Esophagus muscularis mucosa (tissue), 4 donors: ENCODE measurements at regions not wholly inside any gene's neighbourhood (a gene's known extent, or its start where the extent isn't known, plus 50 kb on each side); places are given as distances from the start of the nearest gene placed in this dataset.

ENCODE experiments used
- DNase-seq: peaks from one replicate; pipeline ENCODE4 v3.0.0-alpha.2; 2017; ENCODE audit errors: extremely low spot score
- H3K27ac ChIP-seq, 4 donors: fragments of 200-600 bp; sonication (generic); replicated peaks in 1 of 4; 1 replicate in 3 of 4; 2 replicates in 1 of 4; pipeline ENCODE4 v1.5.1; 2016 to 2019; ENCODE audit warnings: mild to moderate bottlenecking in 1 of 4
- H3K27me3 ChIP-seq, 4 donors: fragments of 200-600 bp; sonication (generic); one replicate each; pipeline versions ENCODE4 v1.5.1 to v1.6.0; 2016 to 2019
- H3K36me3 ChIP-seq, 4 donors: fragments of 200-600 bp; sonication (generic); one replicate each; pipeline ENCODE4 v1.5.1; 2016 to 2019
- H3K4me1 ChIP-seq, 4 donors: fragments of 200-600 bp; sonication (generic); one replicate each; pipeline ENCODE4 v1.5.1; 2016 to 2019
- H3K4me3 ChIP-seq, 4 donors: fragments of 200-600 bp; sonication (generic); 1 replicate in 2 of 4; 2 replicates in 2 of 4; pipeline ENCODE4 v1.5.1; 2016 to 2019; ENCODE audit warnings: mild to moderate bottlenecking in 4 of 4, moderate library complexity in 1 of 4
- H3K9me3 ChIP-seq, 4 donors: fragments of 200-600 bp; sonication (generic); 1 replicate in 3 of 4; 2 replicates in 1 of 4; pipeline ENCODE4 v1.5.1; 2016 to 2019
- EP300 ChIP-seq: sonication (generic); formaldehyde crosslinking; IDR thresholded peaks from one replicate; pipeline ENCODE4 v1.6.1; 2017; ENCODE audit warnings: antibody characterized with exemption
- POLR2A ChIP-seq: fragments of 450-650 bp; IDR thresholded peaks from one replicate; pipeline ENCODE4 v1.6.1; 2017; ENCODE audit warnings: antibody characterized with exemption, moderate library complexity, mild to moderate bottlenecking, low read depth
- POLR2AphosphoS5 ChIP-seq, 2 donors: sonication (generic); formaldehyde crosslinking; IDR thresholded peaks; one replicate each; pipeline ENCODE4 v1.6.1; 2017; ENCODE audit warnings: antibody characterized with exemption in 2 of 2
- WGBS: methylation state at CpG from one replicate; pipeline ENCODE4 v1.1.5; 2018; 5-methylcytosine and 5-hydroxymethylcytosine counted together
- intact Hi-C: fragments of 100-400 bp; cut with DNase I; formaldehyde crosslinking; loops from one replicate; pipeline ENCODE4 v1.15.1; 2023
- TF ChIP-seq, protein P1 (sequence below), 3 experiments: fragments of 200-600 bp in 2 of 3; fragments of 450-650 bp in 1 of 3; sonication (generic) in 2 of 3; IDR thresholded peaks; one replicate each; pipeline ENCODE4 v1.5.1; 2017 to 2019; ENCODE audit warnings: antibody characterized with exemption in 3 of 3, mild to moderate bottlenecking in 2 of 3, moderate library complexity in 1 of 3

DNA sequence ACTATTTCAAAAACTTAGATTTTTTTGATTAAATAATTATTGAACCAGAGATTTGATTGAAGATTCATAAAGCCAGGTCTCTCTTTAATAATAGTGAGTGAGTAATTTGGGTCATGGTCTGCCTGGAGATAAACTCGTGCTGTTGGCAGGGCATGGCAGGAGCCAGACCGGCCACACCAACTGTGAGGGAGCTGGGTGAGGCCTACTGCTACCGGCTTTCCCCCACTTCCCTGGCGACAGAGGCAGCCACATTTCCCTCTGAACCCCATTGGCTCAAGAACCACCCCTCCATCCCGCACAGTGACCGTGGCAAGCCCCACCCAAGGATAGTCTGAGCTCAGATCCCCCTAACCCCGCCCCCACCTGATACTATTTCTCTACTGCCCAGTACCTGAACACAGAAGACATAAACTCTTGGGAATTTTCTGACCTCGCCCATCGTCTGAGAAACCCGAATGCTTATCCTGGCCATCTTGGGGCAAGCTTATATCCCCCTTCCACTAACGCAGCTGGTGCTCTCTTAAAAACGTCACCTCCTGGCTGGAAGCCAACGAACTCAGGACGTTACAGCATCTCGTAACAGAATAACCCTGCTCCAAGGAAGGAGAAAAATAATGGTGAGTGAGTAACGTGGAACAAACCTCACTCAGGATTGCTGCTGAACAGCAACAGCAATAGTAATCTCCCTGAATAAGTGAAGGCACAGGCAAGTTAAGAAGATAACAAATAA is 627.6 kb upstream of the PCDH9 start:
- H3K9me3 ChIP-seq, result peaks cover 0 to 5% (median 0%) of the 10 kb centered on the region in 4 donors
- intact Hi-C loops, result no loop called here
- DNase-seq, result no peak
- no peak for TF ChIP-seq EP300
- TF ChIP-seq POLR2AphosphoS5 (IDR thresholded peaks at IDR 0.05), result no peak
- TF ChIP-seq, protein P1, sequence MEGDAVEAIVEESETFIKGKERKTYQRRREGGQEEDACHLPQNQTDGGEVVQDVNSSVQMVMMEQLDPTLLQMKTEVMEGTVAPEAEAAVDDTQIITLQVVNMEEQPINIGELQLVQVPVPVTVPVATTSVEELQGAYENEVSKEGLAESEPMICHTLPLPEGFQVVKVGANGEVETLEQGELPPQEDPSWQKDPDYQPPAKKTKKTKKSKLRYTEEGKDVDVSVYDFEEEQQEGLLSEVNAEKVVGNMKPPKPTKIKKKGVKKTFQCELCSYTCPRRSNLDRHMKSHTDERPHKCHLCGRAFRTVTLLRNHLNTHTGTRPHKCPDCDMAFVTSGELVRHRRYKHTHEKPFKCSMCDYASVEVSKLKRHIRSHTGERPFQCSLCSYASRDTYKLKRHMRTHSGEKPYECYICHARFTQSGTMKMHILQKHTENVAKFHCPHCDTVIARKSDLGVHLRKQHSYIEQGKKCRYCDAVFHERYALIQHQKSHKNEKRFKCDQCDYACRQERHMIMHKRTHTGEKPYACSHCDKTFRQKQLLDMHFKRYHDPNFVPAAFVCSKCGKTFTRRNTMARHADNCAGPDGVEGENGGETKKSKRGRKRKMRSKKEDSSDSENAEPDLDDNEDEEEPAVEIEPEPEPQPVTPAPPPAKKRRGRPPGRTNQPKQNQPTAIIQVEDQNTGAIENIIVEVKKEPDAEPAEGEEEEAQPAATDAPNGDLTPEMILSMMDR (IDR thresholded peaks at IDR 0.05), result no peak
- TF ChIP-seq POLR2A, result no peak
- no peaks in the 10 kb centered on the region for H3K36me3 ChIP-seq
- H3K4me3 ChIP-seq, result no peak overlapping the region
- WGBS, result 83% methylated on average over 12 of the region's 16 CpGs
- no peaks in the 10 kb centered on the region for H3K4me1 ChIP-seq
- H3K27ac ChIP-seq, result no peak overlapping the region
- no peaks in the 10 kb centered on the region for H3K27me3 ChIP-seq

DNA sequence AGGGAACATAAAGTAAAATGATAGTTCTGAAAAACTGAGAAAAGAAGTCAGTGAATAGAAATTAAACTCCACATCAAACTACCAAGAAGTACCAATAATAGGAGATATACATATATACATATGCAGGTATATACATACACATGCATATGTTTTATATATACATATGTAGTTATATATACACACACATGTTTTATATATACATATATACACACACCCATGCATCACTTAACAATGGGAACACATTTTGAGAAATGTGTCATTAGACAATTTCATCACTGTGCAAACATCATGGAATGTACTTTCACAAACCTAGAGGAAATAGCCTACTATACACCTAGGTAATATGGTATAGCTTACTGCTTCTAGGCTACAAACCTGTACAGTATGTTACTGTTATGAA is 626.8 kb upstream of the PCDH9 start:
- TF ChIP-seq, protein P1 (IDR thresholded peaks at IDR 0.05), result no peak
- TF ChIP-seq POLR2AphosphoS5 (IDR thresholded peaks at IDR 0.05), result no peak
- no peaks in the 10 kb centered on the region for H3K4me1 ChIP-seq
- no peak overlapping the region for H3K27ac ChIP-seq
- no peaks in the 10 kb centered on the region for H3K27me3 ChIP-seq
- no peak for DNase-seq
- H3K4me3 ChIP-seq, result no peak overlapping the region
- H3K36me3 ChIP-seq, result no peaks in the 10 kb centered on the region
- intact Hi-C loops, result no loop called here
- H3K9me3 ChIP-seq, result no peaks in the 10 kb centered on the region

DNA sequence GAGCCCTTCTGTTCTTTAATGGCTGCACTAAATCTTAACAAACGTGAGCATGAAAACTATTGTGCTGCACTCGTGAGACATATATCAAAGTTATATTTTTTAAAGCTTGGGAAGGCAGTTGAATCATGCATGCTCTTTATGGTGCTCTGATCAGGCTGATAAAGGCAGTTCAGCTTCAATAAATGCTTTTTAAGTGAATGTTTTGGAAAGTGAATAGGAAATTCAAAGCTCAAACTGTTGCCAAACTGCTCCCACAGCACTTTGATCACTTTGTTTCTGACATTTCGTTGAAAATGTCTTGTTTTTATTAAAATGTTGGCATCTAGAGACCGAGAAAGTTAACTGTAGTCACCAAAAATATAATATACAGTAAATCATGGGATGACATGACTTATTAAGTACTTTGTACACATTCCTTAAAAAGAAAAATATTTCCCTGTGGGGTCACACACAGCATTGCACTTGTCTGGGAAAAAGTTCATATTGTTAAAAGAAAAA is 625.7 kb upstream of the PCDH9 start:
- H3K4me1 ChIP-seq, result no peaks in the 10 kb centered on the region
- intact Hi-C loops, result no loop called here
- no peak for DNase-seq
- H3K9me3 ChIP-seq, result no peaks in the 10 kb centered on the region
- no peaks in the 10 kb centered on the region for H3K36me3 ChIP-seq
- 27% methylated on average over 4 of the region's 4 CpGs for WGBS
- H3K27me3 ChIP-seq, result no peaks in the 10 kb centered on the region
- TF ChIP-seq POLR2AphosphoS5 (IDR thresholded peaks at IDR 0.05) (no peak), EP300 (no peak), POLR2A (no peak)
- TF ChIP-seq, protein P1 (IDR thresholded peaks at IDR 0.05), result no peak
- no peak overlapping the region for H3K27ac ChIP-seq
- H3K4me3 ChIP-seq, result no peak overlapping the region

DNA sequence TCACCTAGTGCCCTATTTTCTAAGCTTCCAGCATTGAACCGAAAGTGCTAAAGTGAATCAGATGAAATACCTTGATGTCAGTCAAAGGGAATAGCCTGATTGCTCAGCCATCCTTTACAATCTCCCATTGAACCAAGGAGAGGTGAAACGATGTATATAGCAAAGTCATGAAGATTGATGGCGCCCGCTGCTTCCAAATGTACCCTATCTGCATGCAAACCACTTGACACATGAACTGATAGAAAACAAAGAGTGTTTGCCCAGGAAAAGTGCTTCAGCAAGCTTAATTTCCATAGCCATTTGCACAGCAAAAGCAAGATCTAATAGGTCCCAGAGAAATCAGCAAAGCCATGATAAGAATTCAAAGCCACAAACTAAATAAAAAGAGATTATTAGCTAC is 624.9 kb upstream of the PCDH9 start:
- H3K27ac ChIP-seq, result no peak overlapping the region
- no peak overlapping the region for H3K4me3 ChIP-seq
- intact Hi-C loops, result no loop called here
- no peaks in the 10 kb centered on the region for H3K4me1 ChIP-seq
- TF ChIP-seq, protein P1 (IDR thresholded peaks at IDR 0.05), result no peak
- TF ChIP-seq EP300 (no peak), POLR2A (no peak), POLR2AphosphoS5 (IDR thresholded peaks at IDR 0.05) (no peak)
- no peaks in the 10 kb centered on the region for H3K36me3 ChIP-seq
- H3K27me3 ChIP-seq, result no peaks in the 10 kb centered on the region
- WGBS, result 76% methylated on average over 4 of the region's 4 CpGs
- DNase-seq, result no peak
- H3K9me3 ChIP-seq, result no peaks in the 10 kb centered on the region

DNA sequence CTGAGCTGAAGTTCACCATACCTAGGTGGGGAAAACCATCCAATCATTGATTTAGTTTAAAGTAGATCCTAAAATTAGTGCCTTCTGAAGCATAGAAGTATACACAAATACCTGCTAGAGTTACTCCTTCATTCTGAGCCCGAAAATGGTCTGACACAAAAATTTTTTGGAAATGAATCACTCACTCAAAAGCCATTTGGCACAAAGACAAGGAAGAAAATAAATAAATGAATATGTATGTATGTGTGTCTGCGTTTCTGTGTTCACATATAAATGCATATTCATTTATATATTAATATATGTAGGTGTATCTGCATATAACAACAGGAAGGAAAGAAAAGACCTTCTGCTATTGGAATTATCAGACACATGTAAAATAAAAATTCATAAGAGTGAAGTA is 614.4 kb upstream of the PCDH9 start:
- Histone ChIP-seq H3K4me3 (no peak overlapping the region), H3K9me3 (no peaks in the 10 kb centered on the region), H3K27me3 (no peaks in the 10 kb centered on the region), H3K4me1 (no peaks in the 10 kb centered on the region), H3K27ac (no peak overlapping the region), H3K36me3 (no peaks in the 10 kb centered on the region)
- intact Hi-C loops, result no loop called here
- TF ChIP-seq EP300 (no peak), POLR2AphosphoS5 (IDR thresholded peaks at IDR 0.05) (no peak), POLR2A (no peak)
- TF ChIP-seq, protein P1 (IDR thresholded peaks at IDR 0.05), result no peak
- WGBS, result 88% methylated on average over 2 of the region's 2 CpGs
- DNase-seq, result no peak
